ENCODE measurements at regions not wholly inside any gene's neighbourhood (a gene's known extent, or its start where the extent isn't known, plus 50 kb on each side); places are given as distances from the start of the nearest gene placed in this dataset.

DNA sequence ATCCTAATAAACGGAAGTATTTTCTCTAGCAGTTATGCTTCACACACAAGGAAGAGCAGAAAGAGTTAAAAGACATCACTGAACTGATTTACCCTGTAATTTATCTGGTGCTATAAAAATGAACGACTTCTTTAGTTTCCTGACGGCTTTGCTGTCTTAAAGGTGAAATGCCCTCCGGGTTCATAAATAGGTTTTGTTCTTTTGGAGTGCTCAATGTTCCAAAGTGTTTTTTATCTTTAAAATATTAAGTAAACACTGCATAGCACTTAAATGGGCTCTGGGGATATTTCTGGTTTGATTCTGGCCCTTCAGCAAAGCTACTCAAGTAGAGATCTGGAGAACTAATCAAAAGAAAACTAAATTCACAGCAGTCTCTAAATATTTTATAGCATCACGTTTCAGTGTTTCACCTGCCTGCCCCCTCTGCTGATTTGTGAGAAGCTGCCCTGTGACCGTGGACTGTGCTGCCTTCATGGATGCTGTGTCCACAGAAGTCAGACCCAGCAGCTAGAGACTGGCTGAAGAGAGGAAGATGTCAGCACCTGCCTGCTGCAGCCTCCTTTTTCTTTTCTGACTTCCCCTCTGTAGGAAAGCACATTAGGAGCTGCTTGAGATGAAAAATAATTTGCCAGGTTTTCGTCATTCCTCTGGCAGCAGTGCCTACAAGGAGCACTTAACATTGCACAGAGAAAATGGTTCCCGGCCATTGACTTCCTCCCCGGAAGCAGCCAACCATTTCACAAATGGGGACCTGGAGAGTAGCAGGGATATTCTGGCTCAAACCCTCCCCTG, 205.1 kb upstream of the FSCB start:
- no peak for DNase-seq (ENCODE audit: low spot score)

- DNase-seq (ENCODE audit: low spot score) = no peak
Measured at GRCh38 chr14:44701563-44702263, 194.6 kb upstream of the FSCB start.

DNA sequence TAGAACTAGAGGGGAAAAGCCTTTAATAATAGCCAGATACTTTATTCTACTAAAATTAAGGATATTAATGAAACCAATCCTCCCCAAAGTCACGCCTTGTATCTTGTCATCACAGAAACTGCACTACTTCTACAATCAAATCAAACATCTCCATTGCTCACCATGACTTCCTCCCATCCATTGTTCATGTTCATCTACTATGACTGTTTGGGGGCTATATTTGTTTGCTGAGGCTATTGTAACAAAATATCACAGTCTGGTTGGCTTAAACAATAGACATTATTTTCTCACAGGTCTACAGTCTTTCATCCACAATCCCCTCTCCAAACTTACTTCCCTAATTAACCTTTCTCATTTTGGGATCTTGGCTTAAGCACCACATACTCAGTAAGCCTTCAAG, 193.6 kb upstream of the FSCB start:
- DNase-seq (ENCODE audit: low spot score) = no peak

DNA sequence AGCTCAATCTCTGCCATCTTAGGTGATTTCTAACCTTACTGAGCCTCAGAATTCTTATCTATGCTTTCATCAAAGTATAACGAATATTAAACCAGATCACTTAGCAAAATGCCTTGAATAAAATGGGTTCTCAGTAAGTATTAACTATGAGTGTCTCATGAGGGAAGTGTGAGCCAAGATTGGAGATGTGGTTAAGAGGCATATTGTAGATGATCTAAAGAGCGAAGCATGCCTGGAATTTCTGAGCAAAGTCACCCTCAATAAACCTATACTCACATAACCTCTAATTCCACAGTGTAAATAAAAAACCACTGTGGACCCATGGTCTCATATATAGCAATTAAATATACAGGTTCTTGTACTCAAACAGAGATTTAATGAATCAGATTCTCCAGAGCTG, 193.1 kb upstream of the FSCB start:
- DNase-seq (ENCODE audit: low spot score) = no peak

DNA sequence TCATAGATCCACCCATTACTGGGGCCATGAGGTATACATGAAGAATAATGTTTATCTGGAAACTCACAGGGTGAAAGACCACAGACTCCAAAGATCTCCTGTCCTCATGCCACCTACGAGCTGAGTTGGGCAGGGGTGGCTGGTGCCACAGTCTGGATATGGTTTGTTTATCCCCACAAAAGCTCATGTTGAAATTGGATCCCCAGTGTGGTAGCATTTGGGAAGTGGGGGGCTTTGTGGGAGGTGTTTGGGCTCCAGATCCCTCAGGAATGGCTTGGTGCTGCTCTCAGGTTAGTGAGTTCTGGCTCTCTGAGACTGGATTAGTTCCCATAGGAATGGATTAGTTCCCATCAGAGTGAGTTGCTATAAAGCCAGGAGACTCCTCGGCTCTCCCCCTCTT, 192.3 kb upstream of the FSCB start:
- no peak for DNase-seq (ENCODE audit: low spot score)

GRCh38 chr14:44669496-44669895, 162.4 kb upstream of the FSCB start:
- DNase-seq (ENCODE audit: low spot score) = no peak

DNA sequence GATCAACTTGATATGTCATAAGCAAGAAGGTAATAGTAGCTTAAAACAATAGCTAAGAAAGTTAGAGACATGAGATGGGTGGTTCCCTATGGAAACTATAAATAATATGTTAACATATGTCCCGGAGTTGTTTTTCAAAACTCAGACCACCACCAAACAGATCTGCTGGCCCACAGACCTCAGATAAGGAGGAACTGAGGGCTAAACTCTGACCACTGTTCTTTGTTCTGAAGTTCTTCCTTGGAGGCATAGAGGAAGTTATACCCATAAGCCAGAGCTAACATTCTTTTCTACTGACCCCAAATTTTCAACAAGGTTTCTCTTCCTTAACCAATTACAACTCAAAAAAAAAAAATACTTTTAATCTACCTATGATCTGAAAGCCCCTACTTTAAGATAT, 156.1 kb upstream of the FSCB start:
- no peak for DNase-seq (ENCODE audit: low spot score)

- DNase-seq (ENCODE audit: low spot score) = no peak
Measured at GRCh38 chr14:44662250-44662891, 155.3 kb upstream of the FSCB start.

DNA sequence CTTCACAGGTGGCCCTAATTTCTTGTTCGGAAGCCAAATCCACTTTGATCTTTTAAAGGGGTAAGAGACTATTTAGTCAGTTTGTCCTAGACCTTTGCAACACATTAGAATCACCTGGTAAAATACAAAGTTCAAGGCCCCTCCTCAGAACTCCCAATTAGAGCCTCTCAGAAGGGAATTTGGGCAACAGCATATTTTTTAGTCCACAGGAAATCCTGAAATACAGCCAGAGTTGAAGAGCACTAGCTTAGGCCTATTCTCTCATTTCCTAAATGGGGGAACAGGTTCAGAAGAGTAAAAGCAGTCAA, 151.3 kb upstream of the FSCB start:
- DNase-seq (ENCODE audit: low spot score) = no peak

DNA sequence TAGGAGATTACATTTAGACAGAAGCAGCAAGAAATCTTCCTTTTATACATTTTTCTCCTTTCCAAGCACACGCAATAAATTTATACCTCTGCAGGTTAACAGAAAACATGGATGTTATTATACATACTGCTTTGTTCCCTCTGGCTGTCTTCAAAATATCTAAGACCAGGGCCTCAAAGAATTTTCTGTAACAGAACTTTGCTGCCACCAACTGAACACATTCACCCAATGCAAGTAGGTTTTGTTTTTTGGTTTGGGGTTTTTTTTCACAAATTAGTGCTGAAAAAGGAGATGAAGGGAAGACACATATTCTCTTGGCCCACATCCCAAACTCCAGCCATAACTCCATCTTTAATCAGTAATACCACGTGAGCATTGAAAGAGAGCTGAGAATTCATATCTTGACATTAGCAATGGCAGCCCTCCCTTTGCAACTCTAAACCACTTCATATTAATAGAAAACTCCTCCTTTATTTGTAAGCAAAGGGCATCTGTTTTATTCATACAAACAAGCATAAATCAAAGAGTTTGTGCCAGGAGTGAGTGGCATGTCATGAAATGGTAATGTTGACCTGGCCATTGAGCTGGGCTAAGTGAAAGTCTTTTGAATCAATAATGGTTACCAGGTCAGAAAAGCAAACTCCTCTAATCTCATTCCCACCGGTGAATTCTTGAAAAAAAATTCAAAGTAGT, 150.8 kb upstream of the FSCB start:
- DNase-seq (ENCODE audit: low spot score) = no peak

DNA sequence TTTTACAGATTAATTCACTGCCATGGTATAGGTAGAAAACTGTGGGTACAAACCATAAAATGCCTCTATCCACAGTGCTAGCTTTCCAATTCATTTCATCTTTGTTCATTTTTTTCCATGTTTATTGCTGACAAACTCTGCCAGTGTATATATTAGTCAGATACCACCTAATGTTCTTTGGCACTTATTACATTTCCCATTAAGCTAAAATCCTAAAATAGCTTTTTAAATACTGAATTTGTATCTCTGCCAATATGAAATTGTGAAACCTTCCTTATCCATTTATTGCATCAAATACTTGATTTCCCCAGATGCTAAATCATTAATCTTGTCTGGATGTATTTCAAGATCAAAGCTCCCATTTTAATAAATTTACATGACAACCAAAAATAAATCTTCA, 150.1 kb upstream of the FSCB start:
- no peak for DNase-seq (ENCODE audit: low spot score)

DNA sequence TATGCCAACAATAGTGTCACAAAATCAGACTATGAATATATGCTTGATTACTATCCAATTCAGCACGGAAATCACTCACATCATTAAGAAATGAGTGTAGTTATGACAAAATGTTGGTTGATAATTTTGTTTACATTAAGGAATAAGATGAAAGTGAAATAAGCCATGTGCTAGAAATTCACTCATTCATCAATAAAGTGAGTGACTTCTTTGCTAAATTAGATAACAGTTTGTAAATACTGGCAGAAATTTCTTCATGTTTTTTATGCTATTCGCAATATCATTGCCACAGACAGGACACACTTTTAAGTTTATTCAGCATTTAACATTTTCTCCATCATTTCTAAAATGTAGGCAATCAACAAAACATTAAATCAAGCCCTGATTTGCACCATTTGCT, 147.5 kb upstream of the FSCB start:
- no peak for DNase-seq (ENCODE audit: low spot score)

DNA sequence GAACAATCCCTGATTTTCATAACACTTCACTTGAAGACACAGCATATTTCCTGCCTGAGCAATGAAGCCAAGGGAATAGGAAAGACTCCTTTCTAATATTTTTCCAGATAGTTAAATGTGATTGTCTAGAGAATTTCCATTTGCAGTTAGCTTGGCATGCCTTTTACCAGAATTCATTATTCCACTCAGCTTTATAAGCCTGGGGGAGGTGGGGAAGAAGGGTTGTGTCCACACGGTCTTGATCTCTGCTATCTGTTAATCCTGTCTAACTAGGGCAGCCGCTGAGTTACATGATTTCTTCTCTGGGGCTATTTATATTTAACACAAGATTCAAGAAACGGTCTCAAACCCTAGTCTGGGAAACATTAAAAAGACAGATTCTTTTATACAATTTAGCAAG, 146.6 kb upstream of the FSCB start:
- no peak for DNase-seq (ENCODE audit: low spot score)

DNA sequence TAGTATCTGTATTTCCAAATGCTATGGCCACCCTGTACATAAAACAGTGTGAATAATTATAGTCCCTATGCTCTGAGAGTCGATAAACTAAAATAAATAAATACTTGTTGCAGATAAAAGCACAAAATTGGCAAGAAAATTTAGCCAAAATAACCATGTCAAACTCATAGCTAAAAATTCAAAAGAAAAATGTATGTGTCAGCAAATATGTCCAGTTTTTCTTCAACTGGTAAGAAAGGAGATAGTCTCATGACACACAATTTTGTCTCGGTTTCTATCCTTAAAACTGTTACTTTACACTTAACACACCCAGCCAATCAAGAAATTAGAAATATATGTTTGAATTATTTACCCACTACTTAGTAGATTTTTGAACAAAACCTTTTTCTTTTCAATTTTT, 145.6 kb upstream of the FSCB start:
- no peak for DNase-seq (ENCODE audit: low spot score)

DNA sequence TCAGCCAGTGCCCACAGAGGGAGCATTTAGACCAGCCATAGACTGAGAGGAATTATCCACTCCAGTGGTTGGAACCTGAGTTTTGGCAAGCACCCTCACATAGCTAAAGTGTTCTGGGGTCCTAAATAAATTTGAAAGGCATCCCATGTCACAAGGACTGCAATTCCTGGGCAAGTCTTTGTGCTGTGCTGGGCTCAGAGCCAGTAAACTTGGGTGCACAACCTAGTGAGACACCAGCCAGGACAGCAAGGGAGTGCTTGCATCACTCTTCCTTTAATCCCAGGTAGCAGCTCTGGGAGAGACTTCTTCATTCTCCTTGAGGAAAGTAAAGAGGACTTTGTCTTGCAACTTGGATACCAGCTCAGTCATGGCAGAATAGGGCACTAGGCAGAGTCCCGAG, 142.0 kb upstream of the FSCB start:
- no peak for DNase-seq (ENCODE audit: low spot score)

DNA sequence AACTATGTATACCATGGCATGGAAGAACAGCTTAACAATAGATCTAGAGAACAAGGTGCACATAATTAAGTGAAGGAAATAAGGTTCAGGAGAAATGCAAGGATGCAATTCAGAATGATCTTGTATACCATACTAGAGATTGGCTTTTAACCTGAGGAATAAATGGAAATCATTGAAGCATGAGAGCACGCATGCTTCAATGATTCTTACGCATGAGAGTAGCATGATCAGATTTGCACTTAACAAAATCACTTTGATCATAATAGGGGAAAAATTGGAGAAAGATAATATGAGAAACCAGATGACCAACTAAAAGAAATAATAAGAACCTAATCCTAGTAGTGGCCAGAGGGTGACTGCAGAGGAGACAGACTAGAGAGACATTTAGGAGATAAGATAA, 133.3 kb upstream of the FSCB start:
- DNase-seq (ENCODE audit: low spot score) = no peak

- DNase-seq (ENCODE audit: low spot score) = no peak
Measured at GRCh38 chr14:44639781-44640385, 132.8 kb upstream of the FSCB start.

DNA sequence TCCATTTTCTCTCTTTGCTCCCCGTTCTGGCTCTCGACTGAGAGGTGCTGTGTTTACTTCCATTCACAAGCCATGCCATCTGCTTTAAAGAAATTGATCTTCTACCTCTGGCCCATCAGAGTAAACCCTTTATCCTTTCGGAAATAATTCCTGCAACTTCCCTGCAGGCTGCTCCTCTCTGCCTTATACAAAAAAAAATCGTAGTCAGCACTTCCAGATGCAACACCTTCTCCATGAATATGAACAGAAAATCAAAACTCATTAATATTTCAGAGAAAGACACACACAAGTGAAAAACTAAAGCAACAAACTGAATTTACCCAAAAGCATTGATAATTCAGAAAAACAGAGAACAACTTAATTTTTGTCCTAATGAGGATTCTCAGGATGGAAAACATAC, 127.6 kb upstream of the FSCB start:
- DNase-seq (ENCODE audit: low spot score) = no peak

GRCh38 chr14:44626423-44626822, 119.3 kb upstream of the FSCB start:
- DNase-seq (ENCODE audit: low spot score) = no peak

GRCh38 chr14:44625098-44625497, 118.0 kb upstream of the FSCB start:
- no peak for DNase-seq (ENCODE audit: low spot score)

- no peak for DNase-seq (ENCODE audit: low spot score)
Measured at GRCh38 chr14:44620121-44621019, 113.3 kb upstream of the FSCB start.

Measured in CD4-positive, alpha-beta T cell treated with Interleukin-6 at 100 ng/mL for 8 hours (primary cell).